Adrenal gland (tissue), 9 donors: ENCODE measurements at regions not wholly inside any gene's neighbourhood (a gene's known extent, or its start where the extent isn't known, plus 50 kb on each side); places are given as distances from the start of the nearest gene placed in this dataset.
A peak's percentile ranks its signal among the peaks of the same experiment; 100 is the strongest.

Experiments
- DNase-seq, 7 donors: peaks; one replicate each; pipeline ENCODE4 v3.0.0-alpha.2; 2019 to 2020
- H3K27ac ChIP-seq, 5 donors: fragments of 200-600 bp; sonication (generic) in 4 of 5; 1 replicate in 3 of 5; 2 replicates in 2 of 5; pipeline versions ENCODE4 v1.5.1 to v1.8.0; 2016 to 2020; ENCODE audit warnings: mild to moderate bottlenecking in 1 of 5
- H3K27me3 ChIP-seq: fragments of 200-600 bp; 2 replicates; pipeline ENCODE4 v1.8.0; 2021
- H3K36me3 ChIP-seq, 2 donors: fragments of 200-600 bp; replicated peaks in 1 of 2; 1 replicate in 1 of 2; 2 replicates in 1 of 2; pipeline versions ENCODE4 v1.5.1 to v1.8.0; 2018 to 2022
- H3K4me1 ChIP-seq, 2 donors: fragments of 200-600 bp; replicated peaks in 1 of 2; 1 replicate in 1 of 2; 2 replicates in 1 of 2; pipeline versions ENCODE4 v1.5.1 to v1.8.0; 2018 to 2021
- H3K4me3 ChIP-seq, 4 donors: fragments of 200-600 bp; sonication (generic) in 3 of 4; one replicate each; pipeline ENCODE4 v1.5.1; 2016 to 2018
- H3K9me3 ChIP-seq, 3 donors: fragments of 200-600 bp; sonication (generic) in 1 of 3; replicated peaks in 1 of 3; 1 replicate in 2 of 3; 2 replicates in 1 of 3; pipeline versions ENCODE4 v1.5.1 to v1.8.0; 2016 to 2021
- POLR2A ChIP-seq, 2 donors: fragments of 450-650 bp; IDR thresholded peaks; one replicate each; pipeline ENCODE4 v1.6.1; 2017; ENCODE audit warnings: antibody characterized with exemption in 2 of 2, mild to moderate bottlenecking in 2 of 2, moderate library complexity in 1 of 2
- WGBS, 4 donors: extraction: QIAGEN DNeasy Blood & Tissue Kit in 2 of 4; methylation state at CpG; one replicate each; pipeline versions ENCODE4 v1.1.5 to v1.1.7; 2013 to 2017; 5-methylcytosine and 5-hydroxymethylcytosine counted together
- intact Hi-C, 2 donors: fragments of 100-400 bp; cut with DNase I; formaldehyde crosslinking; loops; one replicate each; pipeline versions ENCODE4 v1.14.1 to v1.15.0; 2022 to 2023
- TF ChIP-seq, protein P1 (sequence below), 6 experiments: fragments of 450-650 bp in 4 of 6; fragments of 200-600 bp in 2 of 6; sonication (generic) in 1 of 6; IDR thresholded peaks; 1 replicate in 5 of 6; 2 replicates in 1 of 6; pipeline versions ENCODE4 v1.5.1 to v1.8.0; 2016 to 2021; ENCODE audit warnings: antibody characterized with exemption in 6 of 6, mild to moderate bottlenecking in 2 of 6, moderate library complexity in 1 of 6
- donor health status: healthy with polysubstance abuse.
- donor health status: Bipolar disorder and iron deficiency.
- donor health status: DM: yes; HTN: yes; CAD: no.
- donor health status: DM: no; HTN: no; CAD: no.
- donor health status: DM: no; HTN: no; CAD: no.

DNA sequence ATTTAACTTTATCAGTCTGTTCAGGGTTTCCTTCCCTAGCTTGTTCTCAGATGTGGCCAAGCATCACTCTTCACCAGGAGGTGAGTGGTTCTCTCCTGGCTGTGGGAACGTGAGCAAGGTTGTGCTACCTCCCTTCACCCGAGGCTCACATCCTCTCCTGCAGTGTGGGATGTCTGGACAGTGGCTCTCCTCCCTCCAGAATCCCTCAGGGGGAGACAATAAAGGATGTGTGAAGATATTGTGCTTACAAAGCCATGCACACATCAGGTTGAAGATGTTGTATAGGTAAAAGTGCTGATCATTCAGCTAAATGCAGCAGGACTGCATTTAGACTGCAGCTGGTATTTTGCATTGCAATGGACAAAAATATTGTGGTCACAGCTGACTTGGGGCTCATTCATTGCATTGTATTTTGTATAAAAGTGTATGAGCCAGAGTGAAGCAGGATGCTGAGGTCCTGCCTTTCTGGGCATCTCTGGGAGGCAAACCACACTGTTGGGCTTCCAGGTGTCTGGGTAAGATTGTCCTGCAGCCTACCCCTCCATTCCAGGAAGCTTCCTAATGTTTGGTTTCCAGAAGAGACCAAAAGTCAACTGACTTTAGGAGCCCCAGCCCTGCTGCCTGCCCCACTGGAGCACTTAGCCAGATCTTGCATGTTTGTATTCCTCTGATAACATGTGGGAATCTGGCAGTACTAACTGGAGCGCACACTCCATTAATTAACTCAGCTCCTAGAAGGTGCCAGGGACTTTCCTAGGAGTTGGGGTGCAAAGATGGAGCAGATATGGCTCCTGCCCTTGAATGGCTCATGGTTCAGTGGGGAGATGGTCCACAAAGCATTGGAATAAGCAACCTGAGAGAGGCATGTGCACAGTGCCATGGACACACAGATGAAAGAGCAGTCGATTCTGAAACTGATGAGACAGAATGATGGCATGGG, 292.5 kb upstream of the ZNF32 start:
- Histone ChIP-seq H3K36me3 (no peaks in the 10 kb centered on the region), H3K4me1 (peaks cover 0 to 11% of the 10 kb centered on the region in 2 donors), H3K9me3 (no peaks in the 10 kb centered on the region), H3K27ac (no peak overlapping the region), H3K4me3 (no peak overlapping the region), H3K27me3 (no peaks in the 10 kb centered on the region)
- 66 to 75% (median 70%) methylated on average over 3 to 4 of the region's 4 CpGs for WGBS, 4 donors
- DNase-seq: peak in 1 of 7 donors; percentile 17
- no peak for TF ChIP-seq POLR2A (IDR thresholded peaks at IDR 0.05)
- TF ChIP-seq, protein P1, sequence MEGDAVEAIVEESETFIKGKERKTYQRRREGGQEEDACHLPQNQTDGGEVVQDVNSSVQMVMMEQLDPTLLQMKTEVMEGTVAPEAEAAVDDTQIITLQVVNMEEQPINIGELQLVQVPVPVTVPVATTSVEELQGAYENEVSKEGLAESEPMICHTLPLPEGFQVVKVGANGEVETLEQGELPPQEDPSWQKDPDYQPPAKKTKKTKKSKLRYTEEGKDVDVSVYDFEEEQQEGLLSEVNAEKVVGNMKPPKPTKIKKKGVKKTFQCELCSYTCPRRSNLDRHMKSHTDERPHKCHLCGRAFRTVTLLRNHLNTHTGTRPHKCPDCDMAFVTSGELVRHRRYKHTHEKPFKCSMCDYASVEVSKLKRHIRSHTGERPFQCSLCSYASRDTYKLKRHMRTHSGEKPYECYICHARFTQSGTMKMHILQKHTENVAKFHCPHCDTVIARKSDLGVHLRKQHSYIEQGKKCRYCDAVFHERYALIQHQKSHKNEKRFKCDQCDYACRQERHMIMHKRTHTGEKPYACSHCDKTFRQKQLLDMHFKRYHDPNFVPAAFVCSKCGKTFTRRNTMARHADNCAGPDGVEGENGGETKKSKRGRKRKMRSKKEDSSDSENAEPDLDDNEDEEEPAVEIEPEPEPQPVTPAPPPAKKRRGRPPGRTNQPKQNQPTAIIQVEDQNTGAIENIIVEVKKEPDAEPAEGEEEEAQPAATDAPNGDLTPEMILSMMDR (IDR thresholded peaks at IDR 0.05): no peak
- intact Hi-C loops: no loop called here

DNA sequence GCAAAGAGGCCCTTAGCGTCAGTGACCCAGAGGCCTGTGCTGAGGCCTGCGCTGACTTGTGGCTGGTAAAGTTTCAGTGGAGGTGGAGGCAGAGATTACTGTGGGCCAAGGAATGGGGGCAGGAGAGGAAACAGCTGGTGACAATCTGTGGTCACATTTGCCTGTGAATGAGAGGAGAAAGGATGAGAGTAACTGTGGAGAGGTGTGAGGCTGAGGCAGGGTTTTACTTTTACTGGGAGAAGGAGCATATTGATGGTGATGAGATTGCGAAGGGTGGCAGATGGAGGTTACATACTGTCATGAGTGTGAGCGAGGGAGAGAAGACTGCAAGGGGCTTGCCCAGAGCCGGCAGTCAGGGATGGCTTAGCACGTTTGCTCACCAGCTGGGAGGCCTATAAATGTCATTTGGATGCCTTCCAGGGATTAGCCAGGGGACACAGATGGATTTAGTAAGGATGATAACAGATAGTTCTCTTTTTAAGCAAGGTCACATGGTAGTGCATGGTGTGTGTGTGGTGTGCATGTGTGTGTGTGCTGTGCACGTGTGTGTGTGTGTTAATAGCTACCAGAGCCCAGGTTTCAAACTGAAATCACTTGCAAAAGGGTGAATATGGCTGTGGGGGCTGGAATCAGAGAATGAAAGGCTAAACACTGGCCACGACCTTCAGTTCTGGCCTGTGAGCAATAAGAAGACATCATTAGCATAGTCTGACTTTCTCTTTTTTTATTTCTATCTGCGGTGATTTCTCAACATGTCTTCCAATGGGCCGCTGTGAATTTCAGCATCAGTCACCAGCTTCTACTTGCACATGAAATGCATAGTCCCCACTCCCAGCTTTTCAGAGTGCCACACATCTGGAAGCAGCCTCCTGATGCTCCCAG, 291.5 kb upstream of the ZNF32 start:
- no peak for TF ChIP-seq POLR2A (IDR thresholded peaks at IDR 0.05)
- TF ChIP-seq, protein P1 (IDR thresholded peaks at IDR 0.05): no peak
- Histone ChIP-seq H3K4me1 (peaks cover 0 to 11% of the 10 kb centered on the region in 2 donors), H3K9me3 (no peaks in the 10 kb centered on the region), H3K36me3 (no peaks in the 10 kb centered on the region), H3K4me3 (no peak overlapping the region), H3K27me3 (no peaks in the 10 kb centered on the region), H3K27ac (peak overlapping the region in 1 of 5 donors; percentile 7)
- whole genome bisulfite sequencing, 4 donors: 44 to 50% (median 45%) methylated on average over 10 of the region's 10 CpGs
- intact Hi-C loops: no loop called here
- peak in 4 of 7 donors; percentile 31 to 50 (median 40) for DNase-seq

DNA sequence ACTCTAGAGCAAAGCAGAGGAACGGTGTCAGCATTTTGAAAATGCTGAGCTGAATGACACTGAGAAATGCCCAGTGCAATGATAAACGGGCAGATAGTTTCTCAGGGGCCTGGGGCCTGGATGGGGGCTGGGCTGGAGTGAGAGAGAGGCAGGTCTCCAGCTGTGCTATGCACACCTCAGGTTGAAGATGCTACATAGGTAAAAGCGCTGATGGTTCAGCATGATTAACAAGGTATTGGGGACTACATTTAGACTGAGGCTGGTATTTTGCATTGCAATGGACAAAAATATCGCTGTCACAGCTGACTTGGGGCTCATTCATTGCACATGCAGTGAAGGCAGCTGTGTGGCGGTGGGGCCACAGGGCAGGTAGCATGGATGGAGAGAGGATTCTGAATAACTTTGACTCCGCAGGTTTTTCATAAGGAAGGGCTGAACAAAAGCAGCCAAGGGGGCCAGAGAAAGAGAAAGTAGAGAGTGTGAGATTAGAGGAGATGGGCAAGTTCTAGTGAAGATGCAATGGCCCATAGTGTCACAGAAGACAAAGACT, 290.8 kb upstream of the ZNF32 start:
- Histone ChIP-seq H3K9me3 (no peaks in the 10 kb centered on the region), H3K27ac (no peak overlapping the region), H3K4me3 (no peak overlapping the region), H3K4me1 (peaks cover 0 to 11% of the 10 kb centered on the region in 2 donors), H3K27me3 (no peaks in the 10 kb centered on the region), H3K36me3 (no peaks in the 10 kb centered on the region)
- 77 to 97% (median 79%) methylated on average over 6 of the region's 6 CpGs for WGBS, 4 donors
- intact Hi-C loops: no loop called here
- TF ChIP-seq POLR2A (IDR thresholded peaks at IDR 0.05): no peak
- TF ChIP-seq, protein P1 (IDR thresholded peaks at IDR 0.05): no peak
- peak in 1 of 7 donors; percentile 11 for DNase-seq

DNA sequence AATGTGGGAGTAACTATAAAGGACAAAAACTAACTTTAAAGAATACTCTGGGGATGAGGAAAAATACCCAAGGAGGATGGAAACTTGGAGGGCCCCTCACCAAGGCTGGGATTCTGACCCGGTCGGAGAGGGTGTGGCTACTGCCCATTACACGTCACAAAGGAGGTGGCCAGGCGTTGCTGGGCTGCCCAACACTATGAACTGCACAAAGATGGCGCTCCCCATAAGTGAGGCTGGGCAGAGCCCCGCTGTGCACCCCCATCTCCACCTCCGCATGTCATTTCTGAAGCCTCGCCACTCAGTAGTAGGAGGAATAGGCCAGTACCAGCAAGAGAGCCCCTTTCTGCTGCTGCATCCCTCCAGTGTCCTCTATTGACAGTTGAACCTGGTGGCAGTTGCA, 290.1 kb upstream of the ZNF32 start:
- Histone ChIP-seq H3K9me3 (no peaks in the 10 kb centered on the region), H3K27me3 (no peaks in the 10 kb centered on the region), H3K4me3 (no peak overlapping the region), H3K27ac (no peak overlapping the region), H3K36me3 (no peaks in the 10 kb centered on the region), H3K4me1 (peaks cover 0 to 11% of the 10 kb centered on the region in 2 donors)
- DNase-seq: no peak
- intact Hi-C loops: no loop called here
- no peak for TF ChIP-seq POLR2A (IDR thresholded peaks at IDR 0.05)
- TF ChIP-seq, protein P1 (IDR thresholded peaks at IDR 0.05): no peak
- WGBS, 4 donors: 78 to 88% (median 84%) methylated on average over 7 to 8 of the region's 8 CpGs
